ENCODE measurements at regions not wholly inside any gene's neighbourhood (a gene's known extent, or its start where the extent isn't known, plus 50 kb on each side); places are given as distances from the start of the nearest gene placed in this dataset.

GRCh38 chr4:147285751-147286150 lies 195.1 kb upstream of the EDNRA start:
- TF ChIP-seq CTCF (IDR thresholded peaks at IDR 0.05; ENCODE audit: low read depth, low read length): no peak
- TF ChIP-seq EZH2phosphoT487 (IDR thresholded peaks at IDR 0.05; ENCODE audit: low read depth): no peak
